Chondrocyte (in vitro differentiated cells): ENCODE measurements at regions not wholly inside any gene's neighbourhood (a gene's known extent, or its start where the extent isn't known, plus 50 kb on each side); places are given as distances from the start of the nearest gene placed in this dataset.

Experiments used
- DNase-seq: peaks from one replicate; pipeline ENCODE4 v3.0.0; 2021; ENCODE audit warnings: mixed read lengths, low spot score
- H3K27ac Mint-ChIP-seq: one replicate; pipeline ENCODE4 v1.8.0; 2021; ENCODE audit warnings: mild to moderate bottlenecking, moderate library complexity, mixed read lengths; ENCODE audit not compliant: unreplicated experiment
- H3K27me3 Mint-ChIP-seq: 2 replicates; pipeline ENCODE4 v1.8.0; 2021; ENCODE audit warnings: low read depth, mixed read lengths
- H3K36me3 Mint-ChIP-seq: 2 replicates; pipeline ENCODE4 v1.8.0; 2021; ENCODE audit warnings: low read depth, mixed read lengths
- H3K4me1 Mint-ChIP-seq: 2 replicates; pipeline ENCODE4 v1.8.0; 2021; ENCODE audit warnings: low read depth, mild to moderate bottlenecking, mixed read lengths
- H3K4me3 Mint-ChIP-seq: one replicate; pipeline ENCODE4 v1.8.0; 2021; ENCODE audit warnings: mild to moderate bottlenecking, moderate library complexity, mixed read lengths; ENCODE audit not compliant: unreplicated experiment
- H3K9me3 Mint-ChIP-seq: 2 replicates; pipeline ENCODE4 v1.8.0; 2021; ENCODE audit warnings: low read depth, mixed read lengths
- TF ChIP-seq, protein P1 (sequence below): fragments of 200-600 bp; sonication (generic); IDR thresholded peaks from 2 replicates; pipeline ENCODE4 v1.5.0; 2021; ENCODE audit warnings: antibody characterized with exemption, mild to moderate bottlenecking, moderate library complexity

GRCh38 chr11:126122863-126123262, 60.2 kb upstream of the CDON start:
- Mint-ChIP-seq H3K4me1 (peaks cover 6% of the 10 kb centered on the region), H3K27ac (no peak overlapping the region), H3K27me3 (peaks cover 19% of the 10 kb centered on the region), H3K4me3 (no peak overlapping the region), H3K36me3 (no peaks in the 10 kb centered on the region), H3K9me3 (no peaks in the 10 kb centered on the region)
- peak; percentile 28 for DNase-seq
- TF ChIP-seq, protein P1, sequence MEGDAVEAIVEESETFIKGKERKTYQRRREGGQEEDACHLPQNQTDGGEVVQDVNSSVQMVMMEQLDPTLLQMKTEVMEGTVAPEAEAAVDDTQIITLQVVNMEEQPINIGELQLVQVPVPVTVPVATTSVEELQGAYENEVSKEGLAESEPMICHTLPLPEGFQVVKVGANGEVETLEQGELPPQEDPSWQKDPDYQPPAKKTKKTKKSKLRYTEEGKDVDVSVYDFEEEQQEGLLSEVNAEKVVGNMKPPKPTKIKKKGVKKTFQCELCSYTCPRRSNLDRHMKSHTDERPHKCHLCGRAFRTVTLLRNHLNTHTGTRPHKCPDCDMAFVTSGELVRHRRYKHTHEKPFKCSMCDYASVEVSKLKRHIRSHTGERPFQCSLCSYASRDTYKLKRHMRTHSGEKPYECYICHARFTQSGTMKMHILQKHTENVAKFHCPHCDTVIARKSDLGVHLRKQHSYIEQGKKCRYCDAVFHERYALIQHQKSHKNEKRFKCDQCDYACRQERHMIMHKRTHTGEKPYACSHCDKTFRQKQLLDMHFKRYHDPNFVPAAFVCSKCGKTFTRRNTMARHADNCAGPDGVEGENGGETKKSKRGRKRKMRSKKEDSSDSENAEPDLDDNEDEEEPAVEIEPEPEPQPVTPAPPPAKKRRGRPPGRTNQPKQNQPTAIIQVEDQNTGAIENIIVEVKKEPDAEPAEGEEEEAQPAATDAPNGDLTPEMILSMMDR, result no peak

DNA sequence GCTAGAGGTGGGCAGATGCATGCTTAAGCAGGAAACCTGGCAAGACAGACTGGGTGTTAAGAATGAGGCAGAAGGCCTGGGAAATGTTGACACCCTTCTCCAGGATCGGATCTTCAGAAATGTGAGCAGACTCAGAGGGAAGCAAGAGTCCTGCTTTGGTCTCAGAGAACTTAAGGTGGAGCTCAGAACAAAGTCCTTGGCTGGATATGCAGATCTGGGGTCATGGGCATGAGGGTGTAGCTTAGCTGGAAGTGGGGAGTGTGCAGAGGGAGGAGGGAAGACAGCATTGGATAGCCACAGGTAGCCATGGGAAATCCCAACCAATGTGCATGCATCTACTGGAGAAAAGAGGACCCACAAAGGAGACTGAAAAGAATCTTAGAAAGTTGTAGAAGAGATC, 58.6 kb upstream of the CDON start:
- TF ChIP-seq, protein P1, result no peak
- Mint-ChIP-seq H3K4me1 (peaks cover 6% of the 10 kb centered on the region), H3K4me3 (no peak overlapping the region), H3K36me3 (no peaks in the 10 kb centered on the region), H3K9me3 (no peaks in the 10 kb centered on the region), H3K27ac (no peak overlapping the region), H3K27me3 (peaks cover 14% of the 10 kb centered on the region)
- peak; percentile 4 for DNase-seq

DNA sequence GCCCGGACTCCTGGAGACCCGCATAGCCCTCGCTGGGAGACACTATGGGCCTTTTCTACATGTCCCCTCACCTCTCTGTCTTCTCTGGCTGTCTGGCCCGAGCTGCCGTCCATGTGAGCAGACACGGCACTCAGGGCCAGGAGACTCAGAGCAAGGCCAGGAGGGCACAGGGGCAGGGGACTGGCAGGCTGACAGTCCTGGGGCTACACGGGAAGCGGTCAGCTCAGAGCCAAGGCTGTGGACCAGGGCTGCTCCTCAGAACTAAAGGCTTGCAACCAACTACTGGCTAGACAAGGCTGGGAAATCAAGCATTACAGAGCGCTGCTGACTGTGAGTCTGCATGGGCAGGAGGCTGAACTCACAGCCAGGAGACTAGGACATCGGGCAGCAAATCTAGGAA, 56.1 kb upstream of the CDON start:
- Mint-ChIP-seq H3K4me3 (no peak overlapping the region), H3K27me3 (peaks cover 12% of the 10 kb centered on the region), H3K9me3 (no peaks in the 10 kb centered on the region), H3K4me1 (peaks cover 28% of the 10 kb centered on the region), H3K27ac (no peak overlapping the region), H3K36me3 (no peaks in the 10 kb centered on the region)
- DNase-seq, result peak; percentile 87
- TF ChIP-seq, protein P1, result no peak

DNA sequence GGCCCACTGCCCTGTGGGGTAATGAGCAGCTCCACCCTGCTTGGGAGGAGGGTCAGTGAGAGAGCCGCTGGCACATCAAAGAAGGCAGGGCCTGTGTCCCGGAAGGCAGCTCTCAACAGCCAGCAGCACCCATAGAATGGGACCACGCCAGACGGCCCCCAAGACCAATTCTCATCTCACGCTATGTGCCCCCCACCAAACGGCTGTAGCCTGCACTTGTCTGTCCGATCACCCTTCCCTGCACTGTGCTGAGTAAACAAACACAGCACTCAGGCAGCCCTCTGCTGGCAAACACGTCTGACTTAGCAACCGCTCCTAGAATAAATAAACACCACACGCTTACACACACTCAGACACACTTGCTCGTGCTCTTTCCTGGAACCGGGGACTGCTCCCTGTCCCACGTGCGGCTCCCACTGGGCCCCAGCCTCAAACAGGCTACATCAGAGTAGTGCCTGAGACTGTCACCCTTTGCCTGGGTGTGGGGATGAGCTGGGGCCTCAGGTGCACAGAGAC, 53.2 kb upstream of the CDON start:
- H3K27me3 Mint-ChIP-seq, result peaks cover 5% of the 10 kb centered on the region
- TF ChIP-seq, protein P1, result peak; percentile 68
- H3K4me3 Mint-ChIP-seq, result no peak overlapping the region
- no peaks in the 10 kb centered on the region for H3K36me3 Mint-ChIP-seq
- no peaks in the 10 kb centered on the region for H3K9me3 Mint-ChIP-seq
- H3K27ac Mint-ChIP-seq, result peak overlapping the region; percentile 63
- peaks cover 45% of the 10 kb centered on the region for H3K4me1 Mint-ChIP-seq
- DNase-seq, result no peak

DNA sequence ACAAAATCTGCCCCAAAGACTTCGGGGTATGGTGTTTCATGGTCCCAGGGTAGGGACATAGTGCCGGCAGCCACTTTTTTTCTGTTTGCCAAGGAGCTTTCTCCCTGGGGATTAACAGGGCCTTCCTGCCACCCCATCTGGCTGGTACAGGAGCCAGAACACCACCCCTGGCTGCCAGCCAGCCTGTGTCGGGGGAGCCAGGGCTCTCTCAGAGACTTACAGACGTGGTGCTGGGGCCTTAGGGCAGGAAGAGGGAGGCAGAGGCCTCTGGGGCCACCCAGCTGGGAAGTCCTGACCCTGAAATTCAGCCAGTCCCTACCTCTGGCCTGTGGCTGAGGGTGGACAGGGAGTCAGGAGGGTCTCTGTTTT, 52.4 kb upstream of the CDON start:
- no peak overlapping the region for H3K4me3 Mint-ChIP-seq
- no peaks in the 10 kb centered on the region for H3K9me3 Mint-ChIP-seq
- H3K36me3 Mint-ChIP-seq, result no peaks in the 10 kb centered on the region
- peak overlapping the region; percentile 63 for H3K27ac Mint-ChIP-seq
- TF ChIP-seq, protein P1, result no peak
- H3K27me3 Mint-ChIP-seq, result no peaks in the 10 kb centered on the region
- peaks cover 52% of the 10 kb centered on the region for H3K4me1 Mint-ChIP-seq
- DNase-seq, result no peak
